HG02884 (cell line): ENCODE measurements at regions not wholly inside any gene's neighbourhood (a gene's known extent, or its start where the extent isn't known, plus 50 kb on each side); places are given as distances from the start of the nearest gene placed in this dataset.
"Not testable (repeated sequence)": the region's sequence is repeated elsewhere in the genome, so short reads cannot be mapped to it uniquely, and the experiment has no call there.

Experiments
- ATAC-seq: cut with Tn5 transposase; IDR thresholded peaks from one replicate; pipeline ENCODE4 v1.9.1; 2021; ENCODE audit warnings: mild to moderate bottlenecking, moderate library complexity; ENCODE audit not compliant: unreplicated experiment

- no peak for ATAC-seq
These were observed 203.2 kb downstream of the LAS1L start for GRCh38 chrX:65331371-65331770.

- ATAC-seq, result no peak
These were observed 234.3 kb downstream of the LAS1L start for GRCh38 chrX:65300104-65300809.

DNA sequence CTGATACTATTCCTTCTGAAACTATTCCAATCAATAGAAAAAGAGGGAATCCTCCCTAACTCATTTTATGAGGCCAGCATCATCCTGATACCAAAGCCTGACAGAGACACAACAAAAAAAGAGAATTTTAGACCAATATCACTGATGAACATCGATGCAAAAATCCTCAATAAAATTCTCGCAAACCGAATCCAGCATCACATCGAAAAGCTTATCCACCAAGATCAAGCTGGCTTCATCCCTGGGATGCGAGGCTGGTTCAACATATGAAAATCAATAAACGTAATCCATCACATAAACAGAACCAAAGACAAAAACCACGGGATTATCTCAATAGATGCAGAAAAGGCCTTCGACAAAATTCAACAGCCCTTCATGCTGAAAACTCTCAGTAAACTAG lies 251.7 kb downstream of the LAS1L start:
- not testable (repeated sequence) for ATAC-seq

GRCh38 chrX:65273152-65273551 lies 261.4 kb downstream of the LAS1L start:
- no peak for ATAC-seq

- no peak for ATAC-seq
These were observed 268.1 kb downstream of the LAS1L start for GRCh38 chrX:65266482-65266881.

GRCh38 chrX:65253817-65254216 lies 277.6 kb upstream of the ZC4H2 start:
- no peak for ATAC-seq

DNA sequence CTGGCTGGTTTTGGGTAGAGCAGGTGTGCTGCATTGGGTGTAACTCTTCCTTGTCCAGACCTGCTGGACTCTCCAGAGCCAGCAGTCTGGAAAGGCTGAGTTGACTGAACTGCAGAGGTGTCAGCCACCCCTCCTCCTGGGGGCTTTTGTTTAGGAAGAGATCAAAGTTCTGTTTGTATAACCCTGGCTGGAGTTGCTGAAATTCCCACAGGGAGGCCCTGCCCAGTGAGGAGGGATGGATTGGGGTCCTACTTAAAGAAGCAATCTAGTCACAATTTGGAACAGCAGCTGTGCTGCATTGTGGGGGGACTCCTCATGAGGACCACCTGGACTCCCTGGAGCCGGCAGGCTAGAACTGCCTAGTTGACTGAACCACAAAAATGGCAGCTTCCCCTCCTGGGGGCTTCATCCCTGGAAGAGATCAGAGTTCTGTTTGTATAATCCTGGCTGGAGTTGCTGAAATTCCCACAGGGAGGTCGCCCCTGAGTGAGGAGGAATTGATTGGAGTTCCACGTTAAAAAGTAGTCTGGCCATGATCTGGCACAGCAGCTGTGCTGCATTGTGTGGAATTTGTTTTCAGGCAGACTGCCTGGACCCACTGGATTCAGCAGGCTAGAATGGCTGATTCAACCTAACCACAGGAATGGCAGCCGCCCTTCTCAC lies 264.9 kb upstream of the ZC4H2 start:
- ATAC-seq, result no peak

GRCh38 chrX:65203545-65203944 lies 227.3 kb upstream of the ZC4H2 start:
- no peak for ATAC-seq

DNA sequence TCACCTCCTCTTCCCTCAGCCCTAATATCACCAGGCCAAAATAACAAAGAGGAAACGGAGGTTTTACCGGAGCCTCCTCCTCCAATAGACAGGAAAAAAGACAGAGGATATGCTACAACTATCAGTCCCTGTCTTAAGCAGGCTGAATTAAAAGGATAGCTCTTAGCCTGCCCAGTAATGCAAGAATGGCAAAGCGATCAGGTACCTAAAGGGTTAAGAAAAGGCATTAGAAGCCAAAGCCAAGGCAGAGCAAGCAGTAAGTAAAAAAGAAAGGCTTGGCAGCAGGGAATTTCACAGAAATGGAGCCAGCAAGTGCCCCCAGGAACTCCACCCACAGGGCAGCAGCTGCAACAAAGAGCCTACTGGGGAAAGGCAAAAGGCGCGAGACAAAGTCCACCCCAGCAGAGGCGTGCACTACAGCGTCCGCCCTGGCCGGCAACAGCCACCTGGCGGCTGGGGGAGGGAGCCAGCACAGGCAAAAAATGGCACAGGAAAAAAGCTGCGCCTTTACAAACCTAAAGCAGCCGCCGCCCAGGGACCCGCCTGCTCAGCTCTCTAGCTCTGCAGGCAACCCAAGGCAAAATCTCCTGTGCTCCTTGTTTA lies 220.6 kb upstream of the ZC4H2 start:
- no peak for ATAC-seq

DNA sequence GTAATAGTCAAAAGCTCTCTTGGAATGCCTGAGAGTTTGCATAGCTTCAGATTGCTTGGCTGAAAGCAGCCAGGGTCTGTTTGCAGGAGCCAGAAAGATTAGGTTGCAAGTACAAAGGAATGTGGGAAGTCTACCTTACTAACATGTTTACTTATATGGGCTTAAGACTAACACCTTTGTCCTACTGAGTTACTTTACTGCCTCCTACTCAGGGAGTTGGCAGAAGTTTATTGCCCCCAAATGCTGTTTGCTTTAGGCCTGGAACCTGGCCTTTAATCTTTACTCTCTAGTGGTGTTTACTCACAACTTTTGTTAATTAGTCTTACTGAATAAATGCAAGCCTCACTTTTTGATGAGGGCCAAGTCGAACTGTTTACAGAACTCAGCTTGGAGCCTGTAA lies 219.4 kb upstream of the ZC4H2 start:
- ATAC-seq, result no peak

GRCh38 chrX:65194547-65194946 lies 218.3 kb upstream of the ZC4H2 start:
- no peak for ATAC-seq

GRCh38 chrX:65163325-65163724 lies 187.1 kb upstream of the ZC4H2 start:
- ATAC-seq, result not testable (repeated sequence)

DNA sequence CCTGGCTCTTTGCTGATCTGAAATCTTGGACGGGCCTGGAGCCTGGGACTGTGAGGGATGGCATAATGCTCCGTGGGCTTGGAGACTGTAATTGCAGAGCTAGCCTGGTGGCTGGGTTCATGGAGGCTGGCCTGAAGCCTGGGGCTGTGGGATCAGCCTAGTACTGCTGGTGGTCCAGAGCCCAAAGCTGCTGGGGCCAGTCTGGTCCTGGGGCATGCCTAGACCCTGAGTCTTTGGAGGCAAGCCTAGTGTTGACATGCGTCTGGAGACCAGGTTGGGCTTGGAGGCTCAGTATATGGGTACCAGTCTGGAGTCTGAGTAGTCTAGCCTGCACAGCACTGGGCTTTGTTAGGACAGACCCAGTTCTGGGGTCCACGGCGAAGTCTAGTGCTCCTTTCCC lies 172.0 kb upstream of the ZC4H2 start:
- no peak for ATAC-seq

GRCh38 chrX:65136424-65136823 lies 160.2 kb upstream of the ZC4H2 start:
- ATAC-seq, result no peak

- no peak for ATAC-seq
These were observed 151.6 kb upstream of the ZC4H2 start for GRCh38 chrX:65127842-65128241.

DNA sequence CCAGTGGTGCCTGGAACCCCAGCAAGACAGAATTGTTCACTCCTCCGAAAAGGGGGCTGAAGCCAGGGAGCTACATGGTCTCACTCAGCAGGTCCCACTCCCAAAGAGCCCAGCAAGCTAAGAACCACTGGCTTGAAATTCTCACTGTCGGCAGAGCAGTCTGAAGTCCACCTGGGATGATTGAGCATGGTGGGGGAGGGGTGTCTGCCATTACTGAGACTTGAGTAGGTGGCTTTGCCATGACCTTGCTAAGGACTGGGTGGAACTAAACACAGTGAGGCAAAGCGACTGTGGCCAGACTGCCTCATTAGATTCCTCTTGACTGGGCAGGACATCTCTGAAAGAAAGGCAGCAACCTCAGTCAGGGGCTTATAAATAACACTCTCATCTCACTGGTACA lies 122.6 kb upstream of the ZC4H2 start:
- ATAC-seq, result no peak

- ATAC-seq, result no peak
These were observed 117.4 kb upstream of the ZC4H2 start for GRCh38 chrX:65093658-65094057.

GRCh38 chrX:65073233-65073632 lies 97.0 kb upstream of the ZC4H2 start:
- no peak for ATAC-seq

GRCh38 chrX:65072590-65072989 lies 96.3 kb upstream of the ZC4H2 start:
- no peak for ATAC-seq

GRCh38 chrX:65058626-65059025 lies 82.4 kb upstream of the ZC4H2 start:
- not testable (repeated sequence) for ATAC-seq

- ATAC-seq, result no peak
These were observed 68.8 kb upstream of the ZC4H2 start for GRCh38 chrX:65045001-65045400.

GRCh38 chrX:65035446-65035770 lies 59.2 kb upstream of the ZC4H2 start:
- peak; percentile 34 for ATAC-seq
